HUES6 (cell line): ENCODE measurements at regions not wholly inside any gene's neighbourhood (a gene's known extent, or its start where the extent isn't known, plus 50 kb on each side); places are given as distances from the start of the nearest gene placed in this dataset.

Source experiments
- H3K27ac ChIP-seq: 2 replicates; pipeline ENCODE4 v1.7.0; 2013; ENCODE audit warnings: low read depth, mild to moderate bottlenecking, low read length, inconsistent platforms
- H3K27me3 ChIP-seq: 2 replicates; pipeline ENCODE4 v1.6.1; 2013; ENCODE audit warnings: low read length; ENCODE audit not compliant: control insufficient read depth, insufficient read depth
- H3K36me3 ChIP-seq: 2 replicates; pipeline ENCODE4 v1.6.1; 2013; ENCODE audit warnings: low read length; ENCODE audit not compliant: control insufficient read depth, insufficient read depth
- H3K4me1 ChIP-seq: 2 replicates; pipeline ENCODE4 v1.6.1; 2013; ENCODE audit warnings: low read length; ENCODE audit not compliant: control insufficient read depth, insufficient read depth
- H3K4me3 ChIP-seq: 2 replicates; pipeline ENCODE4 v1.5.1; 2013; ENCODE audit warnings: low read depth, low read length
- H3K9ac ChIP-seq: one replicate; pipeline ENCODE4 v1.6.1; 2013; ENCODE audit warnings: mild to moderate bottlenecking, low read length
- H3K9me3 ChIP-seq: 2 replicates; pipeline ENCODE4 v1.6.1; 2013; ENCODE audit warnings: low read depth, low read length; ENCODE audit not compliant: control insufficient read depth, insufficient read depth

- Histone ChIP-seq H3K27ac (no peak overlapping the region), H3K36me3 (no peaks in the 10 kb centered on the region), H3K27me3 (no peaks in the 10 kb centered on the region), H3K9me3 (no peaks in the 10 kb centered on the region), H3K4me3 (no peak overlapping the region), H3K4me1 (no peaks in the 10 kb centered on the region), H3K9ac (no peak overlapping the region)
Measured at GRCh38 chr20:19161336-19161735, 51.1 kb upstream of the SLC24A3 start.
